Osteoblast (primary cell): ENCODE measurements at regions not wholly inside any gene's neighbourhood (a gene's known extent, or its start where the extent isn't known, plus 50 kb on each side); places are given as distances from the start of the nearest gene placed in this dataset.
A peak's percentile ranks its signal among the peaks of the same experiment; 100 is the strongest.

Source experiments
- DNase-seq: peaks from one replicate; pipeline ENCODE4 v3.0.0; 2011; ENCODE audit warnings: low spot score, mixed read lengths; ENCODE audit not compliant: insufficient read length; ENCODE audit errors: missing footprints
- H2AFZ ChIP-seq: 2 replicates; pipeline ENCODE4 v1.6.0; 2011; ENCODE audit warnings: mild to moderate bottlenecking, low read length
- H3K27ac ChIP-seq: 2 replicates; pipeline ENCODE4 v1.5.1; 2011; ENCODE audit warnings: mild to moderate bottlenecking, low read depth, low read length, moderate library complexity
- H3K27me3 ChIP-seq: 2 replicates; pipeline ENCODE4 v1.6.0; 2012; ENCODE audit warnings: mild to moderate bottlenecking, control low read depth, inconsistent platforms, low read length, moderate library complexity; ENCODE audit not compliant: insufficient read depth
- H3K36me3 ChIP-seq: 2 replicates; pipeline ENCODE4 v1.5.1; 2011; ENCODE audit warnings: mild to moderate bottlenecking, low read length, control low read depth, moderate library complexity; ENCODE audit not compliant: insufficient read depth
- H3K4me1 ChIP-seq: 2 replicates; pipeline ENCODE4 v1.5.1; 2011; ENCODE audit warnings: mild to moderate bottlenecking, low read length, control low read depth, moderate library complexity; ENCODE audit not compliant: insufficient read depth
- H3K4me2 ChIP-seq: 2 replicates; pipeline ENCODE4 v1.6.0; 2011; ENCODE audit warnings: mild to moderate bottlenecking, low read length; ENCODE audit not compliant: insufficient read depth
- H3K4me3 ChIP-seq: fragments of 200-600 bp; sonication (generic); 3 replicates; pipeline ENCODE4 v1.5.1; 2012; ENCODE audit warnings: mild to moderate bottlenecking, low read length, inconsistent platforms; ENCODE audit not compliant: insufficient read depth
- H3K79me2 ChIP-seq: 2 replicates; pipeline ENCODE4 v1.6.0; 2012; ENCODE audit warnings: mild to moderate bottlenecking, low read length, control low read depth, inconsistent platforms; ENCODE audit not compliant: insufficient read depth
- H3K9me3 ChIP-seq: 2 replicates; pipeline ENCODE4 v1.5.1; 2011; ENCODE audit warnings: low read depth, low read length, control low read depth
- H4K20me1 ChIP-seq: 2 replicates; pipeline ENCODE4 v1.6.0; 2012; ENCODE audit warnings: mild to moderate bottlenecking, low read length, control low read depth; ENCODE audit not compliant: insufficient read depth
- TF ChIP-seq, protein P1 (sequence below): IDR thresholded peaks from 2 replicates; pipeline ENCODE4 v1.5.1; 2011; ENCODE audit warnings: mild to moderate bottlenecking, low read depth, low read length, moderate library complexity; ENCODE audit errors: extremely low read depth

DNA sequence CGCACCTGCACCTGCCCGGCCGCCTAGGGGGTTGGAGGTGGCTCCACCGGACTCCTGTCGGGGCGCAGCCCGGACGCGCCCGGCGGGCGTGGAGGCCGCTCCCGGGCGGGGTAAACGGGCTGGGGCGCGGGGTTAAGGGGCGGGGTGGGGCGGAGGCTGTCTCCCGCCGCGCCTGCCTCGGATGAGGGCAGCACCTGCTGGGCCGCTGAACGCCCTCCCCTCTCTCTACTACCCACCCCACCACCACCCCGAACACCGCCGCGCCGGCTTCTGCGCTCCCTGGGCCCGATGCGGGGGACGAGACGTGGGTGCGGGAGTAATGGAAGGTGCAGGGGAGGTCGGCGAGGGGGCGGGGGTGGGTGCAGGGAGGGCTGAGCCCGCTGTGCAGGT, 224.8 kb upstream of the ID2 start:
- no peak overlapping the region for H3K4me2 ChIP-seq
- no peaks in the 10 kb centered on the region for H3K36me3 ChIP-seq
- no peaks in the 10 kb centered on the region for H3K9me3 ChIP-seq
- H2AFZ ChIP-seq = no peak overlapping the region
- peaks cover 12% of the 10 kb centered on the region for H3K4me1 ChIP-seq
- no peak overlapping the region for H3K27ac ChIP-seq
- H4K20me1 ChIP-seq = no peaks in the 10 kb centered on the region
- H3K4me3 ChIP-seq = no peak overlapping the region
- TF ChIP-seq, protein P1, sequence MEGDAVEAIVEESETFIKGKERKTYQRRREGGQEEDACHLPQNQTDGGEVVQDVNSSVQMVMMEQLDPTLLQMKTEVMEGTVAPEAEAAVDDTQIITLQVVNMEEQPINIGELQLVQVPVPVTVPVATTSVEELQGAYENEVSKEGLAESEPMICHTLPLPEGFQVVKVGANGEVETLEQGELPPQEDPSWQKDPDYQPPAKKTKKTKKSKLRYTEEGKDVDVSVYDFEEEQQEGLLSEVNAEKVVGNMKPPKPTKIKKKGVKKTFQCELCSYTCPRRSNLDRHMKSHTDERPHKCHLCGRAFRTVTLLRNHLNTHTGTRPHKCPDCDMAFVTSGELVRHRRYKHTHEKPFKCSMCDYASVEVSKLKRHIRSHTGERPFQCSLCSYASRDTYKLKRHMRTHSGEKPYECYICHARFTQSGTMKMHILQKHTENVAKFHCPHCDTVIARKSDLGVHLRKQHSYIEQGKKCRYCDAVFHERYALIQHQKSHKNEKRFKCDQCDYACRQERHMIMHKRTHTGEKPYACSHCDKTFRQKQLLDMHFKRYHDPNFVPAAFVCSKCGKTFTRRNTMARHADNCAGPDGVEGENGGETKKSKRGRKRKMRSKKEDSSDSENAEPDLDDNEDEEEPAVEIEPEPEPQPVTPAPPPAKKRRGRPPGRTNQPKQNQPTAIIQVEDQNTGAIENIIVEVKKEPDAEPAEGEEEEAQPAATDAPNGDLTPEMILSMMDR = no peak
- no peaks in the 10 kb centered on the region for H3K79me2 ChIP-seq
- DNase-seq = no peak
- peaks cover 12% of the 10 kb centered on the region for H3K27me3 ChIP-seq

DNA sequence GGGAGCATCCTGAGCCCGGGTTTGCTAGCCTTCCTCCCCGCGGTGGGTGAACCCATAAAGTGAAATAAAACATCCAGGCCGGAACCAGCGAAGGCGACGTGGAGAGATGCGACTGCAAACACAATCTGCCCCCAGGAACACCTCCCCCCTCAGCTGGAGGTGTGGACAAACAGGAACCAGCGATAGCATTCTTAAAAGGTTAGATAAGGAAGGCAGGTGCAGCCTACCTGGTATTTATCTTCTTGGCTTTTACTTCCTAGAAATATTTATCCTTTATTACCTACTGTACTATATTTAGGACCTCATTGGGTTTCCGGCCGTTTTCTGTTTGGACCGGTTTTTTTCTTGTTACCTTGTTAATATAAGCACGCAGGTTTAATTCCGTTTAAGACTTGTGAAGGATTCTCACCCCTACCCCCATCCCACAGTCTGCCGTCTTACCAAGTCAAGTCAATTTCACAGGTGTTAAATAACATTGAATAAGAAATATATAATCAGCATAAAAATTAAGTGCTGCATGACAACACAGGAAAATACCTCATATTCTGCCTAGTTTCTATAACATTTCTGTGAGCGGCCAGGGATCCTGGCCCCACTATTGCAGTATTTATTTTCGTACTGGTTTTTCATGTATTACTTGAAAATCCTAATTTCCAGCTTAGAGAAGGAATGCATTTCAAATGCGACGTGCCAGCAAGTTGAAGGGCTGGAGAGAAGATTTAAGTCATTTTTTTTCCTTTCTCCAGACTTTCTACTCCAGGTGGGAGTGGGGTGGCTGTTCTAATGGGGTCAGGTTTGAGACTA, 224.0 kb upstream of the ID2 start:
- Histone ChIP-seq H3K79me2 (no peaks in the 10 kb centered on the region), H4K20me1 (no peaks in the 10 kb centered on the region), H2AFZ (no peak overlapping the region), H3K27me3 (peaks cover 5% of the 10 kb centered on the region), H3K4me2 (no peak overlapping the region), H3K4me3 (no peak overlapping the region), H3K27ac (no peak overlapping the region), H3K36me3 (no peaks in the 10 kb centered on the region), H3K9me3 (no peaks in the 10 kb centered on the region), H3K4me1 (peaks cover 11% of the 10 kb centered on the region)
- DNase-seq = no peak
- TF ChIP-seq, protein P1 = no peak

DNA sequence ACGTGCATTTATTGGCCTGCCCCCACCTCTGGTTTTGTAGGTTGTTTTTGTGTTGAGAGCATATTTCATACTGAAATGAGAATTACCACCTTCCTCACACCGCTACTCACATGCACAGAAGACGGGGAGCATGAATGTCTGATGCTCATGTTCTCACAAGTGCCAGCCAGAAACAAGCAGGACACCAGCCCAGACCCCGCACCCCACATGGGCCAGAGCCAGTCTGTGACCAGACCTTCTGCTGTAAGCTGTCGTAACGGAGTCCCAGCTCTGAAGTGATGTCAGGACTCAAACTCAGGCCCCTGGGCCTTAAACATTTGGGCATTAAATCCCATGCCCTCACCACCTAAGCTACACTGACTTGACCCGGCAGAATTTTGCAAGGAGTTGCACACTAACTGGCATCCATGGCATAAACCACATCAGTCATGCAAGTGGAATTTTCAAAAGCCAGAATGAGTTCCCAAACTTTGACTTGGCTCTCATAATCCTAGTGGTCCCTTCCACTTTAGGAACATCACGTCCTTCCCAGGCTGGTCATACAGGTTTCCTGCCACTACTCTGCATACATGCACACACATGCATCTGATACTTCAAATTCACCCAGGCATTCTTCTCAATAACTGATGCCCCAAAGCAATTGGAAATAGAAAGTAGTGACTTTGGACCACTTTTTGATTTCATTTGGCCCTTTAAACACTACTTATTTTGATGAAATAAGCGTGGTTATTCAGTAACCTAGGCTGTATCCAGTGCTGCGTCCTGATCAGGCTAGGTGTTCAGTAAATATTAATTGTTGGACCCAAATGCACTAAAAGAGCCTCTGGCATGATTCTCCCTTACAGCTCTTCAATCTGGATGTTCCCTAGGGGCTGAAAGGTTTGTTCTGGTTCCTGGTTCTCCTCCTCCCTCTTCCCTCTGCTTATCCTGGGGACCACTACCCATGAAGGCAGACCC, 223.1 kb upstream of the ID2 start:
- Histone ChIP-seq H3K4me1 (peaks cover 2% of the 10 kb centered on the region), H3K9me3 (no peaks in the 10 kb centered on the region), H3K4me2 (no peak overlapping the region), H3K36me3 (no peaks in the 10 kb centered on the region), H3K27me3 (peaks cover 5% of the 10 kb centered on the region), H2AFZ (no peak overlapping the region), H4K20me1 (no peaks in the 10 kb centered on the region), H3K4me3 (no peak overlapping the region), H3K27ac (no peak overlapping the region), H3K79me2 (no peaks in the 10 kb centered on the region)
- DNase-seq = peak; percentile 88
- TF ChIP-seq, protein P1 = no peak

DNA sequence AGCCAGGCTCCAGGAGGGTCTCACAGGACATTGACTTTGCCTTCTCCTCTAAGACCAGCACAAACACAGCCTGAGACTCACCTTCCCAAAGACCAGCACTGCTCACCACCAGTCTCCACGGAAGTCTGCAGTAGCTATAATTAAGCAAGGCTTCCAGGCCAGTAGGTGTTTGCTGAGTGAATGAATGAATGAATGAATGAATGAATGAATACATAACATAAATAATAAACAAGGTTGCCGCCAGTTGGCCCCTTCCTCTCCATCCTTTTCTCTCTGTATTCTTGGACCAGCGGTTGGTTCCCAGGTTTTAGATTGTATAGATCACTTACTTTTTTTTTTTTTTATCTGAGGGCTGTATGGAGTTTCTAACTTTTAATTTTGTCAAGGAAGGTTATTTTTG, 222.4 kb upstream of the ID2 start:
- no peaks in the 10 kb centered on the region for H3K79me2 ChIP-seq
- TF ChIP-seq, protein P1 = no peak
- no peak overlapping the region for H3K4me3 ChIP-seq
- no peak overlapping the region for H3K4me2 ChIP-seq
- DNase-seq = no peak
- no peaks in the 10 kb centered on the region for H4K20me1 ChIP-seq
- no peaks in the 10 kb centered on the region for H3K36me3 ChIP-seq
- no peak overlapping the region for H2AFZ ChIP-seq
- peaks cover 5% of the 10 kb centered on the region for H3K27me3 ChIP-seq
- H3K27ac ChIP-seq = no peak overlapping the region
- H3K9me3 ChIP-seq = no peaks in the 10 kb centered on the region
- H3K4me1 ChIP-seq = no peaks in the 10 kb centered on the region
